Body of pancreas (tissue), 4 donors: ENCODE measurements at regions not wholly inside any gene's neighbourhood (a gene's known extent, or its start where the extent isn't known, plus 50 kb on each side); places are given as distances from the start of the nearest gene placed in this dataset.

ENCODE experiments used
- ATAC-seq: fragments of 150-250 bp; one replicate; pipeline ENCODE4 v1.9.1; 2016
- DNase-seq, 4 donors: peaks; one replicate each; pipeline ENCODE4 v3.0.0-alpha.2; 2019
- H3K27ac ChIP-seq, 4 donors: fragments of 200-600 bp; sonication (generic); 1 replicate in 3 of 4; 2 replicates in 1 of 4; pipeline versions ENCODE4 v1.5.1 to v1.6.1; 2016 to 2019; ENCODE audit warnings: mild to moderate bottlenecking in 1 of 4, mixed read lengths in 1 of 4, moderate library complexity in 1 of 4
- H3K27me3 ChIP-seq, 2 donors: fragments of 200-600 bp; sonication (generic); one replicate each; pipeline ENCODE4 v1.6.0; 2016; ENCODE audit warnings: mild to moderate bottlenecking in 1 of 2
- H3K36me3 ChIP-seq, 2 donors: fragments of 200-600 bp; sonication (generic); replicated peaks in 1 of 2; 2 replicates each; pipeline ENCODE4 v1.5.1; 2016; ENCODE audit warnings: low read depth in 2 of 2; ENCODE audit not compliant: insufficient read depth in 1 of 2
- H3K4me1 ChIP-seq: fragments of 200-600 bp; sonication (generic); one replicate; pipeline ENCODE4 v1.6.0; 2016
- H3K4me3 ChIP-seq, 2 donors: fragments of 200-600 bp; sonication (generic); 1 replicate in 1 of 2; 2 replicates in 1 of 2; pipeline ENCODE4 v1.5.1; 2016 to 2019
- H3K9me3 ChIP-seq, 3 donors: fragments of 200-600 bp; sonication (generic); 1 replicate in 2 of 3; 2 replicates in 1 of 3; pipeline ENCODE4 v1.5.1; 2016
- POLR2A ChIP-seq, 3 donors: fragments of 450-650 bp; IDR thresholded peaks; one replicate each; pipeline ENCODE4 v1.6.1; 2016; ENCODE audit warnings: antibody characterized with exemption in 3 of 3, mild to moderate bottlenecking in 2 of 3
- WGBS, 2 donors: methylation state at CpG; one replicate each; pipeline ENCODE4 v1.1.5; 2017; 5-methylcytosine and 5-hydroxymethylcytosine counted together
- intact Hi-C: fragments of 100-400 bp; cut with DNase I; formaldehyde crosslinking; loops from one replicate; pipeline ENCODE4 v1.15.1; 2023
- TF ChIP-seq, protein P1 (sequence below), 7 experiments: fragments of 450-650 bp in 4 of 7; fragments of 200-600 bp in 3 of 7; sonication (generic) in 3 of 7; IDR thresholded peaks; one replicate each; pipeline ENCODE4 v1.5.1; 2016 to 2019; ENCODE audit warnings: antibody characterized with exemption in 7 of 7

DNA sequence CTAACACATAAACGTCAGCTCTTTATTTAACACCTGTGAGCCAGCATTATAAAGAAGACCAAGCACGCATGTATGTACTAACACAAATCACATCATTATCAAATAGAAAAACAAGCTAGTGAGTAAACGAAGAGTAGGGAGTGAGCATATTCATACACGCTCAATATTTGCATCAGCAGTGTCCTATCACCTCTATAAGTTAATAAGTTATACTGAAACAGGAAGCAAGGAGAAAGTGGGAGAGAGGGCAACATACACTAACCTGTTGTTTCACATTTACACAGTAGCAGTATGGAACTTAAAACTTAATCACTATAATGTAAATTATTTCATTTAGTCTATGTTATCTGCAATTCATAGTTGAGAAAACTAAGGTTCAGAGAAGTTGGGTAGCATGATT is 321.5 kb upstream of the TANK start:
- Histone ChIP-seq H3K4me1 (no peaks in the 10 kb centered on the region), H3K9me3 (peaks cover 0 to 11% (median 0%) of the 10 kb centered on the region in 3 donors), H3K36me3 (no peaks in the 10 kb centered on the region), H3K27me3 (no peaks in the 10 kb centered on the region), H3K4me3 (no peak overlapping the region), H3K27ac (no peak overlapping the region)
- DNase-seq (no peak), ATAC-seq (no peak)
- WGBS, 2 donors, result 23 to 47% methylated on average over 4 of the region's 4 CpGs
- intact Hi-C loops, result no loop called here
- TF ChIP-seq, protein P1, sequence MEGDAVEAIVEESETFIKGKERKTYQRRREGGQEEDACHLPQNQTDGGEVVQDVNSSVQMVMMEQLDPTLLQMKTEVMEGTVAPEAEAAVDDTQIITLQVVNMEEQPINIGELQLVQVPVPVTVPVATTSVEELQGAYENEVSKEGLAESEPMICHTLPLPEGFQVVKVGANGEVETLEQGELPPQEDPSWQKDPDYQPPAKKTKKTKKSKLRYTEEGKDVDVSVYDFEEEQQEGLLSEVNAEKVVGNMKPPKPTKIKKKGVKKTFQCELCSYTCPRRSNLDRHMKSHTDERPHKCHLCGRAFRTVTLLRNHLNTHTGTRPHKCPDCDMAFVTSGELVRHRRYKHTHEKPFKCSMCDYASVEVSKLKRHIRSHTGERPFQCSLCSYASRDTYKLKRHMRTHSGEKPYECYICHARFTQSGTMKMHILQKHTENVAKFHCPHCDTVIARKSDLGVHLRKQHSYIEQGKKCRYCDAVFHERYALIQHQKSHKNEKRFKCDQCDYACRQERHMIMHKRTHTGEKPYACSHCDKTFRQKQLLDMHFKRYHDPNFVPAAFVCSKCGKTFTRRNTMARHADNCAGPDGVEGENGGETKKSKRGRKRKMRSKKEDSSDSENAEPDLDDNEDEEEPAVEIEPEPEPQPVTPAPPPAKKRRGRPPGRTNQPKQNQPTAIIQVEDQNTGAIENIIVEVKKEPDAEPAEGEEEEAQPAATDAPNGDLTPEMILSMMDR (IDR thresholded peaks at IDR 0.05), result no peak
- TF ChIP-seq POLR2A (IDR thresholded peaks at IDR 0.05), result no peak

DNA sequence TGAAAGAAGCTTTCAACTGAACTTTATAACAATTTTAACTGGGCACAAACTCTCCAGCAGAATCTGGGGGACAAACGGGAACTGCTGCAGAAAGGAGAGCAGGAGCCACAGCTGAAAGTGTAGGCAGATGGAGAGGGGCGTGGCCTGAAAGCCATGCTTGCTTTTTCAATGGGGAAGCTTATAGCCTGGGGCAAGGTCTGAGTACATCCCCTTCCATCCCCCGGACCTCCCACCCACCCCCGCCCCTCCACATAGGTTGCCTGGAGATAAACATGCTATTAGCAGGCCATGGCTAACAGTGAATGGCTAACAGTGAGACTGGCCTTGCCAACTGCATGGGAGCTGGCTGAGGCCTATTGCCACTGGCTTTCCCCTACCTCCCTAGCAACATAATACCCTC is 317.9 kb upstream of the TANK start:
- Histone ChIP-seq H3K4me1 (no peaks in the 10 kb centered on the region), H3K27ac (no peak overlapping the region), H3K9me3 (peaks cover 0 to 11% (median 0%) of the 10 kb centered on the region in 3 donors), H3K27me3 (no peaks in the 10 kb centered on the region), H3K36me3 (no peaks in the 10 kb centered on the region), H3K4me3 (no peak overlapping the region)
- TF ChIP-seq, protein P1 (IDR thresholded peaks at IDR 0.05), result no peak
- TF ChIP-seq POLR2A (IDR thresholded peaks at IDR 0.05), result no peak
- 80 to 85% methylated on average over 4 of the region's 4 CpGs for WGBS, 2 donors
- ATAC-seq (no peak), DNase-seq (no peak)
- intact Hi-C loops, result no loop called here

DNA sequence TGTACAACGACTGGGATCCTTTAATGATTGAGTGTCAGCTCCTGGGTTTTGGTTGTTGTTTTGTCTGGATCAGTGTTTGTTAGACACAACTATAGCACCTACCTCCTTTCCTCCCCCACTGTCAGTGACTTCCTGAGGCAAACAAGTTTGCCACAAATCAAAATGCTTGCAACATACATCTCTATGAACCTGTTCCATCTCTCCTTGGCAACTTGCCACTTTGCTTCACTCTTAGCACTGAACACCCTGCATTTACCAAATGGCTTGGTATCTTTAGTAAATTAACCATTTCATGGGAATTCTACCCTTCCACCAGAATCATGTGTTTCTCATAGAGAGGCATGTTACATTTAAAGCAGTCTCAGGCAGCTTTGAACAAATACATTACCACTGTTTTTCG is 301.1 kb upstream of the TANK start:
- 11 to 19% methylated on average over 2 of the region's 2 CpGs for WGBS, 2 donors
- no peaks in the 10 kb centered on the region for H3K36me3 ChIP-seq
- ATAC-seq (no peak), DNase-seq (no peak)
- no peak overlapping the region for H3K4me3 ChIP-seq
- intact Hi-C loops, result no loop called here
- H3K27me3 ChIP-seq, result no peaks in the 10 kb centered on the region
- no peak overlapping the region for H3K27ac ChIP-seq
- TF ChIP-seq, protein P1 (IDR thresholded peaks at IDR 0.05), result no peak
- no peak for TF ChIP-seq POLR2A (IDR thresholded peaks at IDR 0.05)
- no peaks in the 10 kb centered on the region for H3K4me1 ChIP-seq
- no peaks in the 10 kb centered on the region for H3K9me3 ChIP-seq

DNA sequence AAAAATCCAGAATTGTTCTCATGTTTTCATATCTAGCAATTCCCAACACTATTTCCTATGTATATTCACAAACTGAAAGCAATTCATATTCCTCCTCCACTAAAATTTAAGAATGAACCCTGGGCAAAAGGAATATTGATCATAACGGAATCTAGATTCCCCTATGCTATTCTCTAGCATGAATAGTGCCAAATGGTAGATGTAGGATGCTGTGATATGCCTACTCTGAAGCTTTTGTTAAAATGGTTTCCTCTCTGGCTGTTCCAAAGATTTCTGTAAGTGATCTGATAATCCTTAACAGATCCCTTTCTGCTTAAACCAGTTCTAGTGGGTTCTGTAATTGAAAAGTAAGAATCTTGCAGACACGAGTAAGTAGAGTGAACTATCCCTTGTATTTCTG is 298.0 kb upstream of the TANK start:
- no peak for DNase-seq
- Histone ChIP-seq H3K27me3 (no peaks in the 10 kb centered on the region), H3K9me3 (no peaks in the 10 kb centered on the region), H3K36me3 (no peaks in the 10 kb centered on the region), H3K27ac (no peak overlapping the region), H3K4me1 (no peaks in the 10 kb centered on the region), H3K4me3 (no peak overlapping the region)
- intact Hi-C loops, result no loop called here
- ATAC-seq, result no peak
- 57% methylated on average over 2 of the region's 2 CpGs for WGBS, 2 donors
- no peak for TF ChIP-seq POLR2A (IDR thresholded peaks at IDR 0.05)

DNA sequence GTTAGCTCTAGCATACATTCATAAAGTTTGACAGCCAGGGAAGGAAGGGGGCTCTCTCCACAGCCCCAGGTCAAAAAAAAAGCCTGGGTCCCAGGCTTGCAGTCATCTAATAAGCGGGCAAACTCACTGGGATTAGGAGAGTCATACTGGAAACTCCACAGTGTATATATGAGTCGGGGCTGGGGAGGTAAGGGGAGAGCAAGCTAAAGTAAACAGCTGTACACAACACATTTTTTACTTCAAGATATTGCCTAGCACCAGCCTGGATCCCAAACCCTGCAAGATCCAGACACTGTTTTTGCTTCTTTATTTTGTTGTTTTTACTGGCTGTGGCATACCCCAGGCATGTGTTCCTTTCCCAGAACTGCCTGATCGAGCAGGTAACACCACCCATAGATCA is 291.3 kb upstream of the TANK start:
- no peak overlapping the region for H3K27ac ChIP-seq
- WGBS, 2 donors, result 62 to 66% methylated on average over 3 of the region's 3 CpGs
- no peak for DNase-seq

DNA sequence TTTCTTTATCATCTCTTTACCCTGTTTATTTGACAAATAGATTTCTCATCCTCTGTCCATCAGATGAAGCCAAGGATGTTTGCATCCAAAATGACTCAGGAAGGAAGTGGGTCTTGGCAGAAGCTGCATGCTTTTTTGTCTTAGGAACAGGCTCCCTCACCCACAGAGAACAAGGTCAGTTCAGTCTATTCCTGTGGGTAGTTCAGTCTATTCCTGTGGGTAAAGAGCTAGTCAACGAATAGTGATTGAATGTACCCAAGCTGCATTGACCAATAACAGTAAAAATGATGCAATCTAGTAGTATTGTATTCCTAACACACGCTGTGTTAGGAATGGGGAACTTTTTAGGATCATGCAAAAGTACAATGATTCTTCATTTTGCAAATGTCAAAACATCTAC is 290.8 kb upstream of the TANK start:
- Histone ChIP-seq H3K27ac (no peak overlapping the region), H3K4me1 (no peaks in the 10 kb centered on the region), H3K36me3 (no peaks in the 10 kb centered on the region), H3K9me3 (no peaks in the 10 kb centered on the region), H3K27me3 (no peaks in the 10 kb centered on the region), H3K4me3 (no peak overlapping the region)
- intact Hi-C loops, result no loop called here
- TF ChIP-seq, protein P1 (IDR thresholded peaks at IDR 0.05), result no peak
- no peak for TF ChIP-seq POLR2A (IDR thresholded peaks at IDR 0.05)
- DNase-seq (peak in 1 of 4 donors; percentile 19), ATAC-seq (peak; percentile 41)
- WGBS, 2 donors, result 44 to 57% methylated on average over 2 of the region's 2 CpGs

More for the DNA sequence above, 291.3 kb upstream of the TANK start:
- intact Hi-C loops, result no loop called here
- TF ChIP-seq POLR2A (IDR thresholded peaks at IDR 0.05), result no peak
- H3K9me3 ChIP-seq, result no peaks in the 10 kb centered on the region
- no peak for ATAC-seq
- no peaks in the 10 kb centered on the region for H3K36me3 ChIP-seq
- no peaks in the 10 kb centered on the region for H3K4me1 ChIP-seq
- no peaks in the 10 kb centered on the region for H3K27me3 ChIP-seq
- H3K4me3 ChIP-seq, result no peak overlapping the region
